GM18870 (cell line): ENCODE measurements at regions not wholly inside any gene's neighbourhood (a gene's known extent, or its start where the extent isn't known, plus 50 kb on each side); places are given as distances from the start of the nearest gene placed in this dataset.

Source experiments
- ATAC-seq: cut with Tn5 transposase; IDR thresholded peaks from one replicate; pipeline ENCODE4 v1.9.1; 2021; ENCODE audit warnings: moderate library complexity; ENCODE audit not compliant: unreplicated experiment

DNA sequence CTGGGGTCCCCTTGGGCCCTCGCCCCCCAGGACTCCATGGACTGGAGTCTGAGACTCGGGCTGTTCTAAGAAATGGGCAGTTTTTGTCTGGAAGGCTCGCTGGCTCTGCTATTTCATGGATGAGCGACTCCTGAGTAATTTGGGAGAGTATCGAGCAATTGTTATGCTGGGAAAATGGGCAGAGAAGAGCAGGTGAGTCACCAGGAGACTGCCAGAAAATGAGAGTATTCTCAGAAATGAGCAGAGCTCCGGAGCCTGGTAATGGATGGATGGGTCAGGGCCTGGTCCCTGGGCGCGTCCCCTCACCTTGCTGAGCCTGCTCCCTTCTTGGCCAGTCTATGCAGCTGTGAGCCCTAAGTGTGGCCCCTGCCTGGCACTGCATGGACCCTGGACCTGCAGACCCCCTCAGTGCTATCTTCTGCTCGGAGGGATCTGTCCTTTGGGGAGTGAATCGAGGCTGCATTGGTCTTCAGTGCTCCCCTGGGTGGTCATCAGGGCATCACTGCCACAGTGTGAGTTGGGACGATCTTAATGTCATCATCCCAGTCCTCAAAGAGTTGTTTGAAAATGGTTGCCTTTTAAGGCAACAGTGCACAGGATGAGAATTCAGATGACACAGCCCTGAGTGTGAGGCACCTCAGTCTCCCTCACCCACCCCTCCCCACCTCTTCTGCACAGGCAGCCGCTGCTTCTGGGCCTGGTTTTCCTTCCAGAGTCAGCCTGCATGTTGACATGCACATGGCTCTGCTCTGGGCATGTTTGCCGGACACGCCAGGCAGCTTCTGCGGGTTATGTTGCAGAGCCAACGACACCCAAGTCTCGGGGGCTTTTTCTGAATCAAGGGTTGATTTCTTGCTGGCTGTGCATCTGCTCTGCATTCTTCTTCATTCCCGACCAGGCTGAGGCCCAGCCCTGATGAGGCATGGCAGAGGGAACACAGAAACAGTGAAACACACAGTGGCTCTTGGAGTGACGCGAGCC, 519.0 kb downstream of the TBC1D22A start:
- ATAC-seq = no peak

DNA sequence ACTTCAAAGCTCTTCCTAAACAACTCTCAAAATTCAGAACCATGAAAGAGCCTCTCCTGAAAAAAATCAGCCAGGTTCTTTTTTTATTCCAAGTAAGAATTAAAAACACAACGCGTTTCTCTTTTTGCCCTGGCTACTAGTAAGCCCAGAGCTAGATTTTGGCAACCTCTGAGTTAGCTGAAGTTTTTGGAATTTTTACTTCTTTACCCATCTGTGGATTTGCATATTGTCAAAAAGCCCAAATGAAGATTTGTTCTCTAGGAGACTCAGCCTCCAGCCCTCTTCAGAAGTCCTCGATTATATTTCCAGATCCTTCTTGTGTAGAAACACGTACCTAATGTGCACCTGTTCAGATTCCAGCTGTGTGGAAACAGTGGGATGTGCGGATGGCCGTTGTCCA, 517.9 kb downstream of the TBC1D22A start:
- no peak for ATAC-seq

DNA sequence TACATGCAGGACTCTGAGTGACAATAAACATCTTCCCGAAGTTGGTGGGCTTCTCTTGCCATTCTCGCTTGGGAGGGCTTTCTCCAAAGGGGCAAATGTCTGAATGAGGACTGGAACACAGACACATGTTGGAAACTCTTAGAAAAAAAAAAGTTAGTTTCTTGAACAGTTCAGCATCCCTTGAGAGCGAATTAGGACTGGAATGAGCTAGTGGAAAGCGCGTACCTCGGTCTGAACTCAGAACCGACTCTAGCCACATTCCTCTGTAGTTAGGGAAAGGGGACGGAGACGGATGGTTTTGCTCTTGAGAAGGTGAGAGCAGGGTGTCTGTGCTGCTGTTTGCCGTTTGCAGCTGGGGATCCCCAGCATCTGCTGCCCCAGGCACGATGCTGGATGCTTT, 517.3 kb downstream of the TBC1D22A start:
- ATAC-seq = no peak

GRCh38 chr22:47279337-47279736, 516.9 kb downstream of the TBC1D22A start:
- ATAC-seq = no peak

- ATAC-seq = no peak
Measured at GRCh38 chr22:47278655-47279054, 516.2 kb downstream of the TBC1D22A start.

GRCh38 chr22:47277531-47277930, 515.1 kb downstream of the TBC1D22A start:
- no peak for ATAC-seq

GRCh38 chr22:47276991-47277390, 514.5 kb downstream of the TBC1D22A start:
- ATAC-seq = no peak

DNA sequence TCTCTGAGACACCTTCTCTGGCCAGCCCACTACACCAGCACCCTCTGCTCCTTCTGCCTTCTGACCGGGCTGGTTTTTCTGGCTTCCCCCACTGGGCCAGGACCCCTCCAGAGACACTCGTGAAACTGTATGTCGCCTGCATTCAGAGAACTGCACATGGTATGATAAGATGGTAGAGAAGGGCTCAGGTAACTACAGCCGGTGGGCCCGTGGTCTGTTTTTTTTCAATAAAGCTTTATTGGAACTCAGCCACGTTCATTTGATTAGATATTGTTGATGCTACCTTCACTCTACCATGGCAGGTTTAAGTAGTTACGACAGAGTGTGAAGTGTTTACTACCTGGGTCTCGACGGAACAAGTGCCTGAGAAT, 514.0 kb downstream of the TBC1D22A start:
- ATAC-seq = no peak

DNA sequence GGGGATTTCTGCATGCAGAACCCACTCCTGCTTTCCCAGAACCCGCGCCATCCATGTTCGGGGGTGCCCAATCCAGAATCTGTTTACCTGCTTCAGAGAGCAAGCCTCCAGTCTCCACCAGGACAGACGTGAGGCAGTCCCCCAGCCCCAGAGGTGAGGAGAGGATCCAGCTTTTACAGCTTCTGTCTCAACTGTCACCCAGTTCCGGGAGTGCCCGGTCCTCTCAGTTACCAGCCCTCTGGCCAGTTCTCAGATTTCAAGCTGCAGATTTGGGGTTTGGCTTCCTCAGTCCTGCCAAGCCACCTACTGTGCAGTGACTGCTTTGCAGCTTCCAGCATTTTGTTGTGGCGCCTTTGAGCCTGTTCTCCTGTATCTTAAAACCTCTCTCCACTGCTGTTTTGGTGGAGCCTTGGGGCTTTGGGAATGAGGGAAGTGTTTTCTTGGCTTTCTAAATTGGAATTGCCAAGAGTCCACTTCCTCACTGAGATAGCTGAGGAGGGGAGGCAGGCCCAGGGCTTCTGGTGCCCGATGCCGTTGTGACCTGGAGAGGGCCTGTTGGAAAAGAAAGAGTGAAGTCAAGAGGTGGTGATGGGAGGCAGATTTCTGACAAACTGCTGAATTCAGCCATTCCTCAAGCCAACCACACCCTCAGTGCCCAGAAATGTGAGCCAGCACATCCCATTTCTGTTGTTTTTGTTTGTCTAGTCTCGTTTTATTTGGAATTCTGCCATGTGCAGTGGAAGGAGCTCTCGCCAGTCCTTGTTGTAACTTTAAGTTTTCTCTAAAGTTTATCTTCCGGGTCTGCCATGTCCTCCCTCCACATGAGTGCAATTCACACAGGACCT, 513.4 kb downstream of the TBC1D22A start:
- no peak for ATAC-seq

DNA sequence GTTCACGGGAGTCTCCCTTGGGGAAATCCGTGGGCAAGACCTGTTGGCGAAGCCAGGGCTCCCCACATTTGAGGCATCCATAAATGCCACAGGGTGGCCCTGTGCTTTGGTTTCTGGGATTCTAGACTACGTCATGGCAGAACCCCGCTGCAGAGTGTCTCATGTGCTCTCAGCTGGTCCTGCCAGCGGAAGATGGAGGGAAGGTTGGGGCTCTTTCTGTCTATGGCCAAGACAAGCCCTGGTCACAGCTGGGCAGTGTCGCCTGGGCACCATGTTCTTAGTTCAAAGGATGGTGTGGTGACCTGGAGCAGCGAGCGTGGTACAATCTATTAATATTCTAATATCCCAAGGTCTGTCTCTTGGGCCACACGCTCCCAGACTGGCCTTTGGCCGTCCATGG, 511.7 kb downstream of the TBC1D22A start:
- no peak for ATAC-seq

DNA sequence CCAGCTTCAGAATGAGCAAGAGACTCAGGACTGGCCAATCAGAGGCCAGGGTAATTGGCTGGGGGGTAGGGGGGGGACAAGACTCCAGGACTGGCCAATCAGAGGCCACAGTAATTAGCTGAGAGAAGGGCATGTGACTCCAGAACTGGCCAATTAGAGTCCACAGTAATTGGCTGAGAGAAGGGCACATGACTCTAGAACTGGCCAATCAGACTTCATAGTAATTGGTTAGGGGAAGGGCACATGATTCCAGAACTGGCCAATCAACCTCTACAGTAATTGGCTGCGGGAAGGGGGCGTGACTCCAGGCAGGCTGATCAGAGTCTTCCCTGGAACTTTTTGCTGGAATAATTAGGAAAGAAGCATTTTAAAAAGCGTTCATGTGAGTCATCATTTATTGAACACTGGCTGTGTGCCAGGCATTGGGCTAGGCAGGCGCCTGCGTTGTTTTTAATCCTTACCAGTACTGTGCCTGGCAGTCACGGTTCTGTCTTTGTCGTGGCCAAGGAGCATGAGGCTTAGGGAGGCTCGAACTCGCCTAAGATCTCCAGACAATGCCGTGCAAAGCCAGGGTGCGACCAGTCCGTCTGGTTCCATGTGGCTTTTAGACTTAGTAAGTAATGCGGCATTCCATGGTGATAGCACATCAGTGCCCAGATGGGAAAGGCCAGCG, 508.1 kb downstream of the TBC1D22A start:
- ATAC-seq = no peak

- no peak for ATAC-seq
Measured at GRCh38 chr22:47269516-47270088, 507.2 kb downstream of the TBC1D22A start.

GRCh38 chr22:47267513-47268282, 505.2 kb downstream of the TBC1D22A start:
- ATAC-seq = no peak

DNA sequence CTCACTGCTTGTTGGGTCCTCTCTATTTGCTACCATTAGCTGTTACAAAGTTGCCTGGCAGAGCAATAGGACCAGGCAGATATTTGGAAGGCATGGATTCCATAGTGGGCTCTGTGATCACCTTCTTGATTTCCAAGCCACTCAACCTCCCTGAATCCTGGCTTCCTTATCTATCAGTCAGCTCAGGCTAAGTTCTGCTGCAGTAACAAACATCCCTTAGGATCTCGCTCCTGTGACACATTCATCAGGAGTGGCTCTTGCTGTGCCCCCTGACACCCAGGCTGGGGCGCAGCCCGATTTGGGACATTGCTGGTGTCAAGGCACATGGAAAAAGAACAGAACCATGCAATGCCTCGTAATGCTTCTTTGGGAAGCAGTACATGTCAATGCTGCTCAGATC, 503.9 kb downstream of the TBC1D22A start:
- no peak for ATAC-seq

DNA sequence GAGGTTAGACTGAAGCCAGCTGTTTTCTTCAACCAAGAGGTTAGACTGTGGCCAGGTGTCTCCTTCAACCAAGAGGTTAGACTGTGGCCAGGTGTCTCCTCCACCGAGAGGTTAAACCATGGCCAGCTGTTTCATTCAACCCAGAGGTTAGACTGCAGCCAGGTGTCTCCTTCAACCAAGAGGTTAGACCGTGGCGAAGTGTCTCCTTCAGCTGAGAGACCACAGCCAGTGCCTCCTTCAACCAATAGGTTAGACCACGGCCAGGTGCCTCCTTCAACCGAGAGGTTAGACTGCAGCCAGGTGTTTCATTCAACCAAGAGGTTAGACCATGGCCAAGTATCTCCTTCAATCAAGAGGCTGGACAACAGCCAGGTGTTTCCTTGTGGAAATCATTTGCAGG, 498.1 kb downstream of the TBC1D22A start:
- no peak for ATAC-seq

GRCh38 chr22:47259990-47260389, 497.5 kb downstream of the TBC1D22A start:
- no peak for ATAC-seq

DNA sequence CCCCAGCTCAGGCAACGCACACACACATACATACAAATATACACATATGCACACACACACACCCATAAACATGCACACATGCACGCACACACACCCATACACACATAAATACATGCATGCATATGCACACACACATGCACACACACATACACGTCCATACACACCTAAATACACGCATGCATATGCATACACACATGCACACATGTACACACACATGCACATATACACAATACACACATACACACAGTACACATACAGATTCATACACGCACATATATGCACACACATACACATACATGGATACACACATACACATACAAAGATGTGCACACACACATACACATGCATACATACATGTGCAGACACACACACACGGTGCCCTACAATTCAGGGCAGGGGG, 496.6 kb downstream of the TBC1D22A start:
- ATAC-seq = no peak

- no peak for ATAC-seq
Measured at GRCh38 chr22:47257976-47258375, 495.5 kb downstream of the TBC1D22A start.

- no peak for ATAC-seq
Measured at GRCh38 chr22:47257566-47257965, 495.1 kb downstream of the TBC1D22A start.

DNA sequence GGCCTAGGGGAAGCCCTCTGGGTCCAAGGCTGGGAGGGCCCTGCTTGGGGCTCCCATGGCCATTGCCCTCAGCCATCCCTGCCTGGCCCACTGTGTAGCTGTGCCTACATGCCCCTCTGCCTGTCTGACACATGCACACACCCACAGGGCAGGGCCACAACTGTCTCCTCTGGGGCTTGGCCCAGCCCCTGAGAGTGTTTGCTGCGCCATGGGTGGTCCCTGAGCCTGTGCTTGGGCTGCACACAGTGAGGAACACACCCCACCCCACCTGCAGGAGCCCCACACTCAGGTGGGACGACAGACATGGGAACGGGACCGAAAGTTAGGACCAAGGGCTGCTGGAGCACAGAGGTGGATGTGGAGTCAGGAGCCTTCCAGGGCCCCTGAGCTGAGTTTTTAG, 489.5 kb downstream of the TBC1D22A start:
- ATAC-seq = no peak
